ENCODE measurements at regions not wholly inside any gene's neighbourhood (a gene's known extent, or its start where the extent isn't known, plus 50 kb on each side); places are given as distances from the start of the nearest gene placed in this dataset.

- TF ChIP-seq, protein P1, sequence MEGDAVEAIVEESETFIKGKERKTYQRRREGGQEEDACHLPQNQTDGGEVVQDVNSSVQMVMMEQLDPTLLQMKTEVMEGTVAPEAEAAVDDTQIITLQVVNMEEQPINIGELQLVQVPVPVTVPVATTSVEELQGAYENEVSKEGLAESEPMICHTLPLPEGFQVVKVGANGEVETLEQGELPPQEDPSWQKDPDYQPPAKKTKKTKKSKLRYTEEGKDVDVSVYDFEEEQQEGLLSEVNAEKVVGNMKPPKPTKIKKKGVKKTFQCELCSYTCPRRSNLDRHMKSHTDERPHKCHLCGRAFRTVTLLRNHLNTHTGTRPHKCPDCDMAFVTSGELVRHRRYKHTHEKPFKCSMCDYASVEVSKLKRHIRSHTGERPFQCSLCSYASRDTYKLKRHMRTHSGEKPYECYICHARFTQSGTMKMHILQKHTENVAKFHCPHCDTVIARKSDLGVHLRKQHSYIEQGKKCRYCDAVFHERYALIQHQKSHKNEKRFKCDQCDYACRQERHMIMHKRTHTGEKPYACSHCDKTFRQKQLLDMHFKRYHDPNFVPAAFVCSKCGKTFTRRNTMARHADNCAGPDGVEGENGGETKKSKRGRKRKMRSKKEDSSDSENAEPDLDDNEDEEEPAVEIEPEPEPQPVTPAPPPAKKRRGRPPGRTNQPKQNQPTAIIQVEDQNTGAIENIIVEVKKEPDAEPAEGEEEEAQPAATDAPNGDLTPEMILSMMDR (IDR thresholded peaks at IDR 0.05) = no peak
- TF ChIP-seq POLR2AphosphoS5 (IDR thresholded peaks at IDR 0.05) = no peak
- no peak for TF ChIP-seq POLR2A (IDR thresholded peaks at IDR 0.05)
Observed at GRCh38 chr14:101503431-101504095, 57.7 kb upstream of the DIO3 start.

Data from prostate gland (tissue), 2 donors.